ENCODE measurements at regions not wholly inside any gene's neighbourhood (a gene's known extent, or its start where the extent isn't known, plus 50 kb on each side); places are given as distances from the start of the nearest gene placed in this dataset.

DNA sequence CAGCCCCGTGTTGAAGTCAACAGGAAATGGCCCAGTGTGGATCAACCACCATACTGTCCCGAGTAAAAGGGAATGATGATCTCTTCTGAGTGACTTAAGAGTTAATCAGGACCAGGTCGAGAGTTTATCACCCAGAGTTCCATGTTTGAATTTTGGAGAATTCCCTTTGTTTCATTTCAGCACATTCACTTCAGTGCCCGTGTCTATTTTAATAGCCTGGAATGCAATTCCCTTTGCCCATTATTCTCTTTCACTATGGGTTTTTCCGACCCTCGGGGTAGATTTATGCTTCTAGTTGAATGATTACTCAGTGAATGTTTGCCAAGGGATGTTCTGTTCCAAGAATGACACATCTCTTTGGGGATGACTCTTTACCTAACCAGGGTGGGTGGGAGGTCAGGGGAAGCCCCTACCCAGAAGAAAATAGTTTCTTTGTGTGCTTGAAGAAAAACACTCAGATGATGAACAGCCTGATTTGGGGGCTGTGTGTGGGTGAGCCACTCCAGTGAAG lies 594.9 kb downstream of the INHBA start:
- TF ChIP-seq, protein P1, sequence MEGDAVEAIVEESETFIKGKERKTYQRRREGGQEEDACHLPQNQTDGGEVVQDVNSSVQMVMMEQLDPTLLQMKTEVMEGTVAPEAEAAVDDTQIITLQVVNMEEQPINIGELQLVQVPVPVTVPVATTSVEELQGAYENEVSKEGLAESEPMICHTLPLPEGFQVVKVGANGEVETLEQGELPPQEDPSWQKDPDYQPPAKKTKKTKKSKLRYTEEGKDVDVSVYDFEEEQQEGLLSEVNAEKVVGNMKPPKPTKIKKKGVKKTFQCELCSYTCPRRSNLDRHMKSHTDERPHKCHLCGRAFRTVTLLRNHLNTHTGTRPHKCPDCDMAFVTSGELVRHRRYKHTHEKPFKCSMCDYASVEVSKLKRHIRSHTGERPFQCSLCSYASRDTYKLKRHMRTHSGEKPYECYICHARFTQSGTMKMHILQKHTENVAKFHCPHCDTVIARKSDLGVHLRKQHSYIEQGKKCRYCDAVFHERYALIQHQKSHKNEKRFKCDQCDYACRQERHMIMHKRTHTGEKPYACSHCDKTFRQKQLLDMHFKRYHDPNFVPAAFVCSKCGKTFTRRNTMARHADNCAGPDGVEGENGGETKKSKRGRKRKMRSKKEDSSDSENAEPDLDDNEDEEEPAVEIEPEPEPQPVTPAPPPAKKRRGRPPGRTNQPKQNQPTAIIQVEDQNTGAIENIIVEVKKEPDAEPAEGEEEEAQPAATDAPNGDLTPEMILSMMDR (IDR thresholded peaks at IDR 0.05; ENCODE audit: low read depth, low read length) = no peak
- DNase-seq (ENCODE audit: extremely low read depth, low read depth) = no peak

DNA sequence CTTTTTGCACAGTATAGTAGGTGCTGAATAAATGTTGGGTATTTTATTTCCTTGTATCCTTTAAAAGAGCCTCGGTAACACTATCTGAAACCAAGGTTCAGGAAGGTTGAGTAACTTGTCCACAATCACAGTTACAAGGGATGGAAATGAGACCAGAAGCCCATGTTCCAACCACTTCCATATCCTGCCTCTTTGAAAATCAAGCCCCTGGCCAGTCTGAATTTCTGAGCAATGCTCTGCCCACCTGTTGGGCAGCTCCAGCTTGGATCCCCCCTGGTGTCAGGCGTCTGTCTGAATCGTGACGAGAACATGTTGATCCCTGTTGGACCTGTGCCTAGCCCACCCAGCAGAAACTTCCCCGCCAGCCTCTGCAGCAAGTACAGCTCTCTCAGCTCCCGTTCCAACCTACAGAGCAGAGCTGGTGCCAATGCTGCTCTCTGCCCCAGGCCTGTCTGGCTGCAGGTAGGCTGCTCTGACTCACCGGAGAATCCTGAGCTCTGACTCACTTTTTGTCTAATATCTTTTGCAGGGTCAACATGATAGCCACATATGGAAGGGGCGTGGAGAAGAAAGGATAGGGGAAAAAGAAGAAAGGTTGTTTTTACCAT lies 595.5 kb downstream of the INHBA start:
- DNase-seq (ENCODE audit: extremely low read depth, low read depth) = no peak

DNA sequence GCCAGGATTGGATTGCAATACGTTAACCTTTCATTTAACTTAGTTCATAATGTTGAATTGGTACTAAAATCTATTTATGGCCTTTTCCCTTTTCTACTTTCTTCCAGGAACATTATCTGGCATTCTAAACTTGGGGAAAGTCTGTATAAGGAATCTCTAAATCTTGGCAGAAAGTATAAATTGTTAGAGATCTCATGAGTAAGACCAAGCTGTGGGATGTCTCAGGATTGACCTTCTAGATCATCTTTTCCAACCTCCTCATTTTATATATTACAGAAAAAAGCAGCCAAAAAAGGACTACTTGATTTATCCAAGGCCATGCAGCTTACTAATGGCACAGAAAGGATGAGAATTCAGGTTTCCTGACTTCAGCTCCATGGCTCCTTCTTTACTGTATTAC lies 598.3 kb downstream of the INHBA start:
- no peak for DNase-seq (ENCODE audit: extremely low read depth, low read depth)
- TF ChIP-seq, protein P1 (IDR thresholded peaks at IDR 0.05; ENCODE audit: low read depth, low read length) = no peak

More for the DNA sequence above, 595.5 kb downstream of the INHBA start:
- TF ChIP-seq, protein P1 (IDR thresholded peaks at IDR 0.05; ENCODE audit: low read depth, low read length) = no peak

DNA sequence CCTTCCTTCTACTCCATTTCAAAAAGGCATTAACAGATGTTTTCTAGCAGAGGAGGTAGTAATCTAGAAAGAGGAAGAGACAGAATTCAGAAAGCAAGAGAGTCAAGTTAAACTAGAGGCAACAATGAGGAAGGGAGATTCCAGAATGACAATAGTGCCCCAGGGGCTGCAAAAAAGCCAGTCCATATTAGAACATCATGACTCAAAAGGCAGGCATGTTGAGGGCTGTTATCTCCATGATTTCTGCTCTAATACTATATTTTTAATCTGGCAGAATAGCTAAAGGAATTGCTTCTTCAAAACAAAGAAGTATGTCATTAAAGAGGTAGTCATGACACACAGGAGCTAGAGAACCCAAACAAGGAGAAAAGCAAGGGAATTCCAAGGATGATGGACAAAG lies 599.6 kb downstream of the INHBA start:
- DNase-seq (ENCODE audit: extremely low read depth, low read depth) = no peak
- TF ChIP-seq, protein P1 (IDR thresholded peaks at IDR 0.05; ENCODE audit: low read depth, low read length) = no peak

DNA sequence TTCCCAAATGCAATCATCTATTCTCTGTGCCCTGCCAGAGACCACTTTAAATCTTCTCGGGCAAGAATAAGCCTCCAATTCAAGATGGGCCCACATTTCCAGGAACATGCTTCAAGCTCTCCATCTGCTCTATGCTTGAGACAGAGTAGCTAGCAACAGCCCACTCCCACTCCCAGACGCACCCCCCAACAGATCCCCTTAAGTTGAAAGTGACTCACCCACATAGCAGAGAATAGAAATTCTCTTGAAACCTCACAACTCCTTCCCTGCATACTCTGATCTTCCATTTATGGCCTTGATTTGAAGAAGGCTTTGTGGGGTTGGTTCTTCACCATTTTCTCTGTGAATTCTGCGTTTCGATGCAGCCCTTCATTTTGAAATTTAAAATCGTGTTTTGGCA lies 604.0 kb downstream of the INHBA start:
- no peak for DNase-seq (ENCODE audit: extremely low read depth, low read depth)
- TF ChIP-seq, protein P1 (IDR thresholded peaks at IDR 0.05; ENCODE audit: low read depth, low read length) = no peak

DNA sequence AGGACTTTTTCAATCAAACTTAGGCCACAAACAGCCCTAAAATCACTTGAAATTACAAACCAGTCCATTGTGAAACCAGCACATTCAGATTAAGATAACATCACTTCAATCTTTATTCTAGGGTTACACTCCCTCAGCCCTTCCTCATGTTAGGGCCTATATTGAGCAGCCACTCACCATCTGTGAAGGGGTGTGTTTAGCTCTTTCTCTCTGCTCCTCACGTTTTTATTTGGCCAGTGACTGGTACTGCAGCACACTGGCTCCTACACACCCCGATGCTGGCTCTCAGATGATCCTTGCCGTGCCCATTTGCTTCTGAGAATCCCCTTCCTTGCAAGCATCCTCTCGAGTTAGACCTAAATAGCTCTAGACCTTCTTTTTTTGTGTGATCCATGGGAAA lies 604.5 kb downstream of the INHBA start:
- no peak for DNase-seq (ENCODE audit: extremely low read depth, low read depth)
- TF ChIP-seq, protein P1 (IDR thresholded peaks at IDR 0.05; ENCODE audit: low read depth, low read length) = no peak

DNA sequence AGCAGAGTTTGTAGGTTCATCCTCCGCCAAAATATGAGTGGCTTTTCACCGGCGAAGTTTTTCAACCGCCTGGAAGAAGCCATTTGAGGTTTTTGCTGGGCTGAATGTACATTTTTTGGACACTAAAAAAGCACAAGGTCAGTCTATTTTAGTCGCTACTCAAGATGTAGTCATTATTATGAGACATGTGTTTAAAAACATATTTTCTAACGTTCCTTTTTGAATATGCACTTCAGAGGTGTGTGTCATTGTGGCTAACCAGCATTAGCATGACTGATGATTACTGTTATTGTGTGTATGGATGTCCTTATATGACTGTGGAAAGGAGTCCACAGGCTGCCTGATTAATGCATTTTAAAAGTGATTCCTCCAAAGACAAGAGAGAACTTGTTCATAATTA lies 605.4 kb downstream of the INHBA start:
- TF ChIP-seq, protein P1 (IDR thresholded peaks at IDR 0.05; ENCODE audit: low read depth, low read length) = no peak
- DNase-seq (ENCODE audit: extremely low read depth, low read depth) = no peak
